GM19395 (cell line): ENCODE measurements at regions not wholly inside any gene's neighbourhood (a gene's known extent, or its start where the extent isn't known, plus 50 kb on each side); places are given as distances from the start of the nearest gene placed in this dataset.

Source experiments
- ATAC-seq: cut with Tn5 transposase; IDR thresholded peaks from one replicate; pipeline ENCODE4 v1.9.1; 2021; ENCODE audit warnings: mild to moderate bottlenecking, moderate library complexity; ENCODE audit not compliant: unreplicated experiment

- no peak for ATAC-seq
These were observed 201.6 kb downstream of the SLITRK5 start for GRCh38 chr13:87872813-87873212.

GRCh38 chr13:87877477-87877876, 206.3 kb downstream of the SLITRK5 start:
- no peak for ATAC-seq

GRCh38 chr13:87878706-87879105, 207.5 kb downstream of the SLITRK5 start:
- ATAC-seq, result no peak

DNA sequence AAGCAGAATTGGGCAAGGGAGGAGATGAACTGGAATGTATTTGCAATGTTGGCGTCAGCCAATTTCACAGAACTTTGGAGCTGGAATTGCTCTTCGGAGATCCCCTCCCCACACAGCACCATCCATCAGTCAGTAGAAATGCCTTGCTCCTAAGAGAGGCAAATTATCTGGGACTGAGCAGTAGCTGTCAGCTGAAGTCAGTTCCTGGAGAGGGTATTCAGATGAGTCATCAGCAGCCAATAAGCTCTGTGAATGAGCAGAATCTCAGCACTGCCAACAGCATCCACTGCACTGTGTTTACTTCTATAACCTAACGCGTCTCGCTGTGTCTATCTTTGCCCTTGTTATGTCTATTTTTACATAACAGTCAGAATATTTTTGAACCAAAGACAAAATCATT, 213.7 kb downstream of the SLITRK5 start:
- no peak for ATAC-seq

- ATAC-seq, result no peak
These were observed 216.4 kb downstream of the SLITRK5 start for GRCh38 chr13:87887459-87888123.

- ATAC-seq, result no peak
These were observed 218.1 kb downstream of the SLITRK5 start for GRCh38 chr13:87889254-87889653.

GRCh38 chr13:87893186-87893585, 222.0 kb downstream of the SLITRK5 start:
- no peak for ATAC-seq

- no peak for ATAC-seq
These were observed 222.9 kb downstream of the SLITRK5 start for GRCh38 chr13:87894059-87894458.

DNA sequence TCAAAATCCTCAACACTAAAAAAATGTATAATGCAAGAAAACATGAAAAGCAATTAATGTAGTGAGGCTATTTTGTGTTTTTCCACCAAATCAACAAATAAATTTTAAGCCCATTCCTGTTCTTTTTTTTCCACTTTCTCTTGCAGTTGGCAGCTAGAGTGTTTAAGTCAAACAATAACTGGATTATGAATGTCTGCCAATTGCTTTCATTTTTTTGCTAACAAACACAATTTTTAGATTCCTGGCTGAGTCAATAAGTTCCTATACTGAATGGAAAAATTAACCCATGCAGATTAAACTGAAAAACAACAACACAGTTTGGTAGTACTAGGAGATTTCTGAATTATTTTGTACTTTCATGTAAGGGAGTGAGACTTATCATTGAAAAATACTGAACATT, 232.4 kb downstream of the SLITRK5 start:
- no peak for ATAC-seq

DNA sequence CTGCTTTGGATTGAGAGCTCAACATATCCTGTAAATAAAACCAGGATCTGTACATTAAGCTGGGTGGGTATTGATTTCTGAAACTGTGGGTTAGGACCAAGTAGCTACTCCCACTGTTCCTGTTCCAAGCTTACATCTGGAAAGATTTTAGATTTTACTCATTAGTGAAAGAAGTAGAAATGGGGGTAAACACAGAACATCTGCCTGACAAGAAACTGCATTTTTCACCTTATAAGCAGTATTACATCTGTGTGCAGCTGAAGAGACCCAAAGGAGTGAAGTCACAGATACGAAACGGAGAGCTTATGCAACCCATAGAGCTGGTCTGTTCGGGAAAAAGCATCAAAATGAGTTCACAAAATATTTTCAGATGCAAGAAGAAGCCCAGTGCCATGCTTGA, 235.2 kb downstream of the SLITRK5 start:
- ATAC-seq, result no peak

- no peak for ATAC-seq
These were observed 236.0 kb downstream of the SLITRK5 start for GRCh38 chr13:87907202-87907601.

- no peak for ATAC-seq
These were observed 248.8 kb downstream of the SLITRK5 start for GRCh38 chr13:87919956-87920355.

DNA sequence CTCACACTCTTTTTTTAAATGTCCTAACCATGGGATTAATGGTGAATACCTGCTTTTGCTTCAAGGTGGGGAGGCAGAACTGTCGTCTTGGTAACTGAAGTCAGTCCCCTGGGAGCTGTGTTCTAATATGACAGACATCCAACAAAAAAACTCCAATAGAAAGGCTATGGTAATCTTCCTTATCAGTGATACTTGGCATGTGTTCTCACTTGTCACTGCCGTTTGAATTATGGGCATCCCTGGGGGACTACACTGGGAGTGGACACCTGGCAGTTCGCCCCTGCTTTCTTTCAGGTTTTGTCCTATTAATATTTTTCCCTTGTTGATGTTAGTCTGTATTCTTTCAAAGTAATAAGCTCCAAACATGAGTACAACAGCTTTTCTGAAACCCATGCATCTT, 252.6 kb downstream of the SLITRK5 start:
- no peak for ATAC-seq

DNA sequence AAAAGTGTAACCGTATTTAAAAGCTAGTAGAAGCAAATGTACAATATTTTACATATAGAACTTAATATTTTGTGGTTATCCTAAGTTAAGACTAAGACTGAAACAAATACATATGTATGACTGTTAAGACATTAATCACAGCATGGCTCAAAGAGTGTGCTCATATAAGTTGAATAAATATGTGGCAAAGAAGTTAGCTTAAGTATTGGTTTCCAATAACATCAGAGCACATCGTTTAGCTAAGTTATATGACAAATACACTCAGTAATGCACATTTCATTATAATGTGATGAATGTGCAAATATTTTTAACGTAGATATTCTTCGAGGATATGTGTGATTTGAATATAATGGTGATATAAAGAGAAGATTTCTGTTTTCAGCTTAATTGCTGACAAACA, 253.8 kb downstream of the SLITRK5 start:
- ATAC-seq, result no peak

DNA sequence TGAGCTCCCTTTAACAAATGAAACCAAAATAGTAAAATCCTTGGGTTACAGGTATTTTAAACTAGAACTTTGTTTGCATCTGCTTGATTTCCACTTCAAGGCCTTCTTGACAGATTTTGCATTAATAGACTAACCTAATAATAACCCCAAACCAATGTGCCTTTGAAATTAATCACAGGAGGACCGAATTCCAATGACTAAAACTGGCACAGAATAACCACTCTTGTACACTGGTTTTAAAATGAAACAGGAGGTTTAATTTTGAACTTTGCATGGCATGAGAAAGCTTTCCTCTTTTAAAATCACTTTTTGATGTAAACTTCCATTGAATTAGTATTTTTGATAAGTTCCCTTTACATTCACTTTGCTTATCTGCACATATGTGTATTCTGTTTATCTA, 269.6 kb downstream of the SLITRK5 start:
- ATAC-seq, result no peak

DNA sequence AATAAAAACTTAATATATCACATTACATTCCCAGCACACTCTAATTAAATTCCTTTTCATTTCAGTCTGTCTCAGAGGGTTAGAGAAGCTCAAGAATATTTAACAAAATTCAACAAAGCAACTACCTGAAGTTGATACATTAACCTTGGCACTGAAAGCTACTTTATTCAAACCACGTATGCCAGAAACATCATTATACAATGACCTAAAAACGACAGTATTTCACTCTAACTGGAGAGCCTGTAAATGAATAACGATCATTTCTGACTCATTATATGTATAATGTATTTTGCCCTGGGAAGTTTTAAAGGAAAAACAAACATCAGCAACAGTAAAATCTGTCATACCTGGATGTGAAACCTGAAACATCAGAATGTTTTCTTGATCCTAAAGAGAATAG, 270.1 kb downstream of the SLITRK5 start:
- no peak for ATAC-seq

DNA sequence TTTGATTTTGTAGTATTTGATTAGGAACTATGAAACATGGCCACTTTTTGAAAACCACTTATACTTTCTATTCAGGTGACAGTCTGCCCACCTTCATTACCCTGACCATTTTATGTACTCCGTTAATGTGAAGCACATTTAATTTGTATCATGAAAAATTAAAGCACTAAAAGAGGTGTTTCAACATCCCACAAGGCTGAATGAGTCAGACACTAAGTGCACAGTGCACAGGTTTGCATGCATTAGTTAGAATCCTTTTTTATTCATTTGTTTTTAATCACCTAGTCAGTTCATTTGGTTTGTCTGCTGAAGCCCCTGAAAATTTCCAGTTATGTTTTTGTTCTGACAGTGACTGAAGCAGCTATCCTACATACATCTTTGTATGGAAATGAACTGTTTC, 271.0 kb downstream of the SLITRK5 start:
- no peak for ATAC-seq

DNA sequence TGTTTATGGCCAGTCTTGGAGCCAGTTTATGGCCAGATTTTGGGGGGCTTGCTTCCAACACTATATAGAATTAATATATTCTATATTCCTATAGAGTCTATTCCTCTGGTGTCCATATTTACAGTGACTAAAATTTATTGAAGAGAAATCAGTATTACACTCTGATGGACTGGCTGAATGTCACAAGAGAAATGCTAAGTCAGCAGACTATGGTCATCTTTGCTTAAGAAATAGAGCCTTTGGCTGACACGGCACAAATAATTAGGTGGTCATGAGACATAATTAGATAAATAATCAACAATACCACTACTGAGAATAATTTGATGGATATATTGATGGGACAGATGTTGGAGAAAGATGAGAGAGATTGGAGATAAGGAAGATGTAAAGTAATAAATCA, 272.9 kb downstream of the SLITRK5 start:
- ATAC-seq, result no peak

- ATAC-seq, result no peak
These were observed 281.2 kb downstream of the SLITRK5 start for GRCh38 chr13:87952377-87952776.

DNA sequence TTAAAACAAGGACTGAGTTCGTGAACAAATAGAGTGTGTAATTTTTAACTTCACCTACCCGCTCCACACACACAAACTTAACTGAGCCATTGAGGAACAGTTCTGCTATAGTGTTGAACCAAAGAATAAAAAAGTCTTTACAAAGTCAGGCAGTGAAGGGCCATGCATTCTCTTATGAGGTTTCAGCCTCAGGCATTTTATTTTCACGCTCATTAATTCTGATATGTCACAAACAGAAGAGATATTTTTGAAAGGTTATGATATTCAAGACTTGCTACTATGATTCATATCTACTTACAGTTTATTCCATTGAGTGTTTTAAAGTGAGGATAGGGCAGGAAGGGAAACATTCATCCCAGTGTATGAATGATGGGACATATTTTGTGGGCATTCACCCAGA, 282.2 kb downstream of the SLITRK5 start:
- no peak for ATAC-seq

DNA sequence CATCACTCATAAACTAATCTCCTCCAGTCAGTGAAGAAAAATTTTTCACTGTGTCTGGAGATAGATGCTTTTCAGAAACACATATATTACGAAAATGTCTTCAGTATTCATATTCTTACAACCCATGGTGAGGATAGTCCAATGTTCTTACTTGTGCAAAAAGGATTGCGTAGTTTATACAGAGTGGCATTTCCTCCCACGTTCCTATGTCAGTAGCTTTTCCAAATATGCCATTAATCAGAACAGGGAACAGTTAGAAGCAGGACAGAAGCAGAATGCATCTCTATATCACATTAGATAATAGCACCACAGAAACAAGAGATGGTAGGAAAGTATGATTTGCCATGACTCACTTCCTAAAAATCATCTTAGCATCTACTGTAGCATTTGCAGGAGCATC, 282.9 kb downstream of the SLITRK5 start:
- no peak for ATAC-seq

DNA sequence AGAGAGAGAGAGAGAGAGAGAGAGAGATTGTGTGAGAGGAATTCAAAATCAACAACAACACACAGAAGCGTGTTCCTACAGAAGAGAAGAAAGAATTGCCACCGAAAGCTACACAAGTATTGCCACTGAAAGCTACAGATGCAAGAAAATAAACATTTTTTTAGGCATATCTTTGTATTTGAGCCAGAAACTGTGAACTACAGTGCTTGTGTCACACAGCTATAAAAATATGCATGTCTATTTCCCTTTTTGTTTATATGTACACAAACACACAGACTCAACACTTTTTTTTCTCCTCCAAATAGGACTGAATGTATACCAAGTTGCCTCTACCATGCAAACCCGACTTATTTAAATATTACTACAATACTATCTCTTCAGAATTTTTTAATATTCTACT, 290.4 kb downstream of the SLITRK5 start:
- no peak for ATAC-seq

- ATAC-seq, result no peak
These were observed 301.4 kb downstream of the SLITRK5 start for GRCh38 chr13:87972568-87972967.
